ENCODE measurements at regions not wholly inside any gene's neighbourhood (a gene's known extent, or its start where the extent isn't known, plus 50 kb on each side); places are given as distances from the start of the nearest gene placed in this dataset.

GRCh38 chr4:123266221-123266620 lies 130.4 kb upstream of the SPRY1 start:
- no peaks in the 10 kb centered on the region for H3K9me3 Mint-ChIP-seq
- peaks cover 10% of the 10 kb centered on the region for H3K4me1 Mint-ChIP-seq
- no peak overlapping the region for H3K4me3 Mint-ChIP-seq
- no peak overlapping the region for H3K27ac Mint-ChIP-seq (ENCODE audit: unreplicated experiment)
- no peak for DNase-seq (ENCODE audit: low read depth, low spot score)
- H3K36me3 Mint-ChIP-seq (ENCODE audit: low read depth), result no peaks in the 10 kb centered on the region
- TF ChIP-seq CTCF (conservative IDR thresholded peaks at IDR 0.05), result no peak
- no peaks in the 10 kb centered on the region for H3K27me3 Mint-ChIP-seq (ENCODE audit: low read depth)

- Mint-ChIP-seq H3K36me3 (ENCODE audit: low read depth) (peaks cover 12% of the 10 kb centered on the region), H3K9me3 (peaks cover 4% of the 10 kb centered on the region), H3K4me1 (peaks cover 12% of the 10 kb centered on the region), H3K4me3 (no peak overlapping the region), H3K27ac (ENCODE audit: unreplicated experiment) (no peak overlapping the region), H3K27me3 (ENCODE audit: low read depth) (no peaks in the 10 kb centered on the region)
- TF ChIP-seq CTCF (conservative IDR thresholded peaks at IDR 0.05), result no peak
- DNase-seq (ENCODE audit: low read depth, low spot score), result no peak
These were observed 117.8 kb upstream of the SPRY1 start for GRCh38 chr4:123278755-123279154.

- H3K27ac Mint-ChIP-seq (ENCODE audit: unreplicated experiment), result no peak overlapping the region
These were observed 113.2 kb upstream of the SPRY1 start for GRCh38 chr4:123283371-123283895.

GRCh38 chr4:123284168-123284567 lies 112.4 kb upstream of the SPRY1 start:
- peaks cover 7% of the 10 kb centered on the region for H3K9me3 Mint-ChIP-seq
- DNase-seq (ENCODE audit: low read depth, low spot score), result no peak
- H3K4me1 Mint-ChIP-seq, result peaks cover 17% of the 10 kb centered on the region
- H3K27ac Mint-ChIP-seq (ENCODE audit: unreplicated experiment), result no peak overlapping the region
- no peak overlapping the region for H3K4me3 Mint-ChIP-seq
- no peaks in the 10 kb centered on the region for H3K27me3 Mint-ChIP-seq (ENCODE audit: low read depth)
- TF ChIP-seq CTCF (conservative IDR thresholded peaks at IDR 0.05), result no peak
- H3K36me3 Mint-ChIP-seq (ENCODE audit: low read depth), result peaks cover 11% of the 10 kb centered on the region

More at GRCh38 chr4:123283371-123283895, 113.2 kb upstream of the SPRY1 start:
- Mint-ChIP-seq H3K27me3 (ENCODE audit: low read depth) (no peaks in the 10 kb centered on the region), H3K4me3 (no peak overlapping the region), H3K36me3 (ENCODE audit: low read depth) (peaks cover 7% of the 10 kb centered on the region), H3K9me3 (peaks cover 6% of the 10 kb centered on the region), H3K4me1 (peaks cover 17% of the 10 kb centered on the region)
- TF ChIP-seq CTCF (conservative IDR thresholded peaks at IDR 0.05), result no peak
- no peak for DNase-seq (ENCODE audit: low read depth, low spot score)

- no peak for TF ChIP-seq CTCF (conservative IDR thresholded peaks at IDR 0.05)
- H3K9me3 Mint-ChIP-seq, result peaks cover 25% of the 10 kb centered on the region
- DNase-seq (ENCODE audit: low read depth, low spot score), result no peak
- no peak overlapping the region for H3K4me3 Mint-ChIP-seq
- peaks cover 37% of the 10 kb centered on the region for H3K36me3 Mint-ChIP-seq (ENCODE audit: low read depth)
- H3K27me3 Mint-ChIP-seq (ENCODE audit: low read depth), result no peaks in the 10 kb centered on the region
- no peak overlapping the region for H3K27ac Mint-ChIP-seq (ENCODE audit: unreplicated experiment)
- peaks cover 9% of the 10 kb centered on the region for H3K4me1 Mint-ChIP-seq
These were observed 109.6 kb upstream of the SPRY1 start for GRCh38 chr4:123286903-123287466.
